ENCODE measurements at regions not wholly inside any gene's neighbourhood (a gene's known extent, or its start where the extent isn't known, plus 50 kb on each side); places are given as distances from the start of the nearest gene placed in this dataset.

DNA sequence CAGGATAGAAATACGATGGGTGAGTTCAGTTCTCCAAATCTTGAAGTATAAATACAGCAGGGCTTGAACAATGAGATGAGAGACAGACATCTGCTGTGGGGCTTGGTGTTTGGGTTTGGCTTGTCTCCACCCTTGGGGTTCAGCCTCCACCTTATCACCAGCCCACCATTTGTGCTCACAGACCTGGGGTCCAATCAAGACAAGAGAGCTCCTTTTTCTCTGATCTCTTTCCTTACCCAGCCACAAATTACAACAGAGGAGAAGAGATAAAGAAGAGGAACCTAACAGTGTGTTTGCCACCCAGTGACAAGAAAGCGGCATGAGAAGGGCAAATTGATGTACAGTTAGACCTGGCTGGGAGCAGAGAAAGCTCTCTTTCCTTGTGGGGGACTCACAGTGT, 204.5 kb upstream of the CXCR4 start:
- Histone ChIP-seq H2AFZ (ENCODE audit: low read depth) (no peak overlapping the region), H3K4me1 (ENCODE audit: control insufficient read depth in 1 of 2, insufficient read depth in 2 of 2, low read depth in 1 of 2, low read length in 1 of 2) (peaks cover 0 to 5% of the 10 kb centered on the region in 2 experiments; a peak in 1 of 4 replicates), H3K27ac (ENCODE audit: low read depth in 2 of 2, low read length in 1 of 2) (no peak overlapping the region), H3K36me3 (replicated peaks in 1 of 2; ENCODE audit: control insufficient read depth in 1 of 2, insufficient read depth in 2 of 2, low read length in 1 of 2) (no peaks in the 10 kb centered on the region), H3K9me2 (no peaks in the 10 kb centered on the region), H3K4me3 (ENCODE audit: low read depth in 2 of 2, low read length in 1 of 2) (no peak overlapping the region), H3K27me3 (ENCODE audit: insufficient read depth) (no peaks in the 10 kb centered on the region), H3K79me2 (ENCODE audit: insufficient read depth) (no peaks in the 10 kb centered on the region), H4K20me1 (ENCODE audit: insufficient read depth) (no peaks in the 10 kb centered on the region), H3F3A (replicated peaks; ENCODE audit: insufficient read depth) (no peaks in the 10 kb centered on the region), H3K4me2 (no peak overlapping the region), H3K9me3 (no peaks in the 10 kb centered on the region), H3K9ac (no peak overlapping the region)
- no peak for DNase-seq
- ChIA-PET POLR2A (no interaction called here), CTCF (no interaction called here)
- 26% methylated on average over 2 of the region's 2 CpGs for WGBS (ENCODE audit: low lambda C conversion rate)
- TF ChIP-seq POLR2AphosphoS5 (IDR thresholded peaks at IDR 0.05; ENCODE audit: low read depth, low read length): no peak
- TF ChIP-seq, protein P1, sequence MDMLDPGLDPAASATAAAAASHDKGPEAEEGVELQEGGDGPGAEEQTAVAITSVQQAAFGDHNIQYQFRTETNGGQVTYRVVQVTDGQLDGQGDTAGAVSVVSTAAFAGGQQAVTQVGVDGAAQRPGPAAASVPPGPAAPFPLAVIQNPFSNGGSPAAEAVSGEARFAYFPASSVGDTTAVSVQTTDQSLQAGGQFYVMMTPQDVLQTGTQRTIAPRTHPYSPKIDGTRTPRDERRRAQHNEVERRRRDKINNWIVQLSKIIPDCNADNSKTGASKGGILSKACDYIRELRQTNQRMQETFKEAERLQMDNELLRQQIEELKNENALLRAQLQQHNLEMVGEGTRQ (IDR thresholded peaks at IDR 0.05; ENCODE audit: borderline replicate concordance, low read depth, low read length): no peak
- no peak for TF ChIP-seq GATA2 (CRISPR knock-in tag; IDR thresholded peaks at IDR 0.05)
- no peak for TF ChIP-seq RAD21 (IDR thresholded peaks at IDR 0.05; ENCODE audit: low read length)
- TF ChIP-seq, protein P2, sequence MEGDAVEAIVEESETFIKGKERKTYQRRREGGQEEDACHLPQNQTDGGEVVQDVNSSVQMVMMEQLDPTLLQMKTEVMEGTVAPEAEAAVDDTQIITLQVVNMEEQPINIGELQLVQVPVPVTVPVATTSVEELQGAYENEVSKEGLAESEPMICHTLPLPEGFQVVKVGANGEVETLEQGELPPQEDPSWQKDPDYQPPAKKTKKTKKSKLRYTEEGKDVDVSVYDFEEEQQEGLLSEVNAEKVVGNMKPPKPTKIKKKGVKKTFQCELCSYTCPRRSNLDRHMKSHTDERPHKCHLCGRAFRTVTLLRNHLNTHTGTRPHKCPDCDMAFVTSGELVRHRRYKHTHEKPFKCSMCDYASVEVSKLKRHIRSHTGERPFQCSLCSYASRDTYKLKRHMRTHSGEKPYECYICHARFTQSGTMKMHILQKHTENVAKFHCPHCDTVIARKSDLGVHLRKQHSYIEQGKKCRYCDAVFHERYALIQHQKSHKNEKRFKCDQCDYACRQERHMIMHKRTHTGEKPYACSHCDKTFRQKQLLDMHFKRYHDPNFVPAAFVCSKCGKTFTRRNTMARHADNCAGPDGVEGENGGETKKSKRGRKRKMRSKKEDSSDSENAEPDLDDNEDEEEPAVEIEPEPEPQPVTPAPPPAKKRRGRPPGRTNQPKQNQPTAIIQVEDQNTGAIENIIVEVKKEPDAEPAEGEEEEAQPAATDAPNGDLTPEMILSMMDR (IDR thresholded peaks at IDR 0.05): no peak

DNA sequence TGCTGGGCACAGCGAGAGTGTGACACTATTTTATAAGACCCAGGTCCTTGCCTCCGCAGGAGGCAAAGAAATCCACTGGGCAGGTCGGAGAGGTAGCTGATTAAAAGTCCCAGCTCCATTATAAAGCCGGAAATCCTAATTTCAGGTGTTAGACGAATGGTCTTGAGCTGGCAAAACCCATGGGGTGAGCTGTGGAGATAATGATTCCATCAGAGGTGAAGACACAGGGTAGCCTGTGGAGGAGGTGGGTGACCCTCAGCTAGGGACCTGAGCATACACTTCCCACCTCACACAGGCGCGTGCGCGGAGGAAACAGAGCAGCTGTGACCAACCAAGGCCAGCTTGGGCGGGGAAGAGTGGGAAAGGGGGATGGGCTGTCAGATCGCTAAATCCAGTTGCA, 201.7 kb upstream of the CXCR4 start:
- ChIA-PET CTCF (no interaction called here), POLR2A (interaction anchor here (0.6 kb wide), 1 partner anchor 171 kb away, joined by 3 read pairs; no protein-coding TSS in a partner anchor)
- DNase-seq: no peak
- Histone ChIP-seq H3K9ac (no peak overlapping the region), H3K4me2 (no peak overlapping the region), H3K36me3 (replicated peaks in 1 of 2; ENCODE audit: control insufficient read depth in 1 of 2, insufficient read depth in 2 of 2, low read length in 1 of 2) (no peaks in the 10 kb centered on the region), H2AFZ (ENCODE audit: low read depth) (no peak overlapping the region), H3K4me1 (ENCODE audit: control insufficient read depth in 1 of 2, insufficient read depth in 2 of 2, low read depth in 1 of 2, low read length in 1 of 2) (no peaks in the 10 kb centered on the region), H4K20me1 (ENCODE audit: insufficient read depth) (no peaks in the 10 kb centered on the region), H3K27me3 (ENCODE audit: insufficient read depth) (no peaks in the 10 kb centered on the region), H3K9me2 (no peaks in the 10 kb centered on the region), H3F3A (replicated peaks; ENCODE audit: insufficient read depth) (no peaks in the 10 kb centered on the region), H3K79me2 (ENCODE audit: insufficient read depth) (no peaks in the 10 kb centered on the region), H3K27ac (ENCODE audit: low read depth in 2 of 2, low read length in 1 of 2) (no peak overlapping the region), H3K9me3 (no peaks in the 10 kb centered on the region), H3K4me3 (ENCODE audit: low read depth in 2 of 2, low read length in 1 of 2) (no peak overlapping the region)
- TF ChIP-seq MEF2A (IDR thresholded peaks at IDR 0.05; ENCODE audit: borderline replicate concordance, low read depth) (no peak), GATA2 (CRISPR knock-in tag; IDR thresholded peaks at IDR 0.05) (no peak), RAD21 (IDR thresholded peaks at IDR 0.05; ENCODE audit: low read length) (no peak), RXRA (IDR thresholded peaks at IDR 0.05; ENCODE audit: borderline replicate concordance, low read depth) (no peak), TEAD4 (IDR thresholded peaks at IDR 0.05; ENCODE audit: borderline replicate concordance, insufficient read depth) (no peak), POLR2AphosphoS5 (IDR thresholded peaks at IDR 0.05; ENCODE audit: low read depth, low read length) (no peak), EP300 (IDR thresholded peaks at IDR 0.05; ENCODE audit: borderline replicate concordance in 1 of 2, low read depth in 1 of 2, low read length in 1 of 2) (no peak), SMC3 (IDR thresholded peaks at IDR 0.05; ENCODE audit: low read depth, low read length) (no peak), FOXM1 (IDR thresholded peaks at IDR 0.05; ENCODE audit: low read depth) (no peak), NFIC (IDR thresholded peaks at IDR 0.05; ENCODE audit: borderline replicate concordance) (no peak), NRF1 (IDR thresholded peaks at IDR 0.05; ENCODE audit: low read depth, low read length) (no peak), MXI1 (IDR thresholded peaks at IDR 0.05; ENCODE audit: low read depth, low read length) (no peak)
- TF ChIP-seq, protein P3, sequence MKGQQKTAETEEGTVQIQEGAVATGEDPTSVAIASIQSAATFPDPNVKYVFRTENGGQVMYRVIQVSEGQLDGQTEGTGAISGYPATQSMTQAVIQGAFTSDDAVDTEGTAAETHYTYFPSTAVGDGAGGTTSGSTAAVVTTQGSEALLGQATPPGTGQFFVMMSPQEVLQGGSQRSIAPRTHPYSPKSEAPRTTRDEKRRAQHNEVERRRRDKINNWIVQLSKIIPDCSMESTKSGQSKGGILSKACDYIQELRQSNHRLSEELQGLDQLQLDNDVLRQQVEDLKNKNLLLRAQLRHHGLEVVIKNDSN (IDR thresholded peaks at IDR 0.05; ENCODE audit: borderline replicate concordance, low read depth): no peak
- TF ChIP-seq, protein P4, sequence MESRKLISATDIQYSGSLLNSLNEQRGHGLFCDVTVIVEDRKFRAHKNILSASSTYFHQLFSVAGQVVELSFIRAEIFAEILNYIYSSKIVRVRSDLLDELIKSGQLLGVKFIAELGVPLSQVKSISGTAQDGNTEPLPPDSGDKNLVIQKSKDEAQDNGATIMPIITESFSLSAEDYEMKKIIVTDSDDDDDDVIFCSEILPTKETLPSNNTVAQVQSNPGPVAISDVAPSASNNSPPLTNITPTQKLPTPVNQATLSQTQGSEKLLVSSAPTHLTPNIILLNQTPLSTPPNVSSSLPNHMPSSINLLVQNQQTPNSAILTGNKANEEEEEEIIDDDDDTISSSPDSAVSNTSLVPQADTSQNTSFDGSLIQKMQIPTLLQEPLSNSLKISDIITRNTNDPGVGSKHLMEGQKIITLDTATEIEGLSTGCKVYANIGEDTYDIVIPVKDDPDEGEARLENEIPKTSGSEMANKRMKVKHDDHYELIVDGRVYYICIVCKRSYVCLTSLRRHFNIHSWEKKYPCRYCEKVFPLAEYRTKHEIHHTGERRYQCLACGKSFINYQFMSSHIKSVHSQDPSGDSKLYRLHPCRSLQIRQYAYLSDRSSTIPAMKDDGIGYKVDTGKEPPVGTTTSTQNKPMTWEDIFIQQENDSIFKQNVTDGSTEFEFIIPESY (IDR thresholded peaks at IDR 0.05; ENCODE audit: borderline replicate concordance, low read depth): no peak
- TF ChIP-seq, protein P5, sequence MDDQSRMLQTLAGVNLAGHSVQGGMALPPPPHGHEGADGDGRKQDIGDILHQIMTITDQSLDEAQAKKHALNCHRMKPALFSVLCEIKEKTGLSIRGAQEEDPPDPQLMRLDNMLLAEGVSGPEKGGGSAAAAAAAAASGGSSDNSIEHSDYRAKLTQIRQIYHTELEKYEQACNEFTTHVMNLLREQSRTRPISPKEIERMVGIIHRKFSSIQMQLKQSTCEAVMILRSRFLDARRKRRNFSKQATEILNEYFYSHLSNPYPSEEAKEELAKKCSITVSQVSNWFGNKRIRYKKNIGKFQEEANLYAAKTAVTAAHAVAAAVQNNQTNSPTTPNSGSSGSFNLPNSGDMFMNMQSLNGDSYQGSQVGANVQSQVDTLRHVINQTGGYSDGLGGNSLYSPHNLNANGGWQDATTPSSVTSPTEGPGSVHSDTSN (IDR thresholded peaks at IDR 0.05): no peak
- TF ChIP-seq, protein P6, sequence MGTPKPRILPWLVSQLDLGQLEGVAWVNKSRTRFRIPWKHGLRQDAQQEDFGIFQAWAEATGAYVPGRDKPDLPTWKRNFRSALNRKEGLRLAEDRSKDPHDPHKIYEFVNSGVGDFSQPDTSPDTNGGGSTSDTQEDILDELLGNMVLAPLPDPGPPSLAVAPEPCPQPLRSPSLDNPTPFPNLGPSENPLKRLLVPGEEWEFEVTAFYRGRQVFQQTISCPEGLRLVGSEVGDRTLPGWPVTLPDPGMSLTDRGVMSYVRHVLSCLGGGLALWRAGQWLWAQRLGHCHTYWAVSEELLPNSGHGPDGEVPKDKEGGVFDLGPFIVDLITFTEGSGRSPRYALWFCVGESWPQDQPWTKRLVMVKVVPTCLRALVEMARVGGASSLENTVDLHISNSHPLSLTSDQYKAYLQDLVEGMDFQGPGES (IDR thresholded peaks at IDR 0.05; ENCODE audit: low read depth, low read length): no peak
- 60% methylated on average over 11 of the region's 11 CpGs for WGBS (ENCODE audit: low lambda C conversion rate)
